SK-N-SH treated with all-trans-retinoic acid at 6 μM for 48 hours (cell line): ENCODE measurements at regions not wholly inside any gene's neighbourhood (a gene's known extent, or its start where the extent isn't known, plus 50 kb on each side); places are given as distances from the start of the nearest gene placed in this dataset.

Source experiments
- ATAC-seq: fragments of 200-7000 bp; cut with Tn5 transposase; 3 replicates; pipeline ENCODE4 v1.9.1; 2020; ENCODE audit warnings: mild to moderate bottlenecking, moderate library complexity
- ARNTL ChIP-seq: fragments of 450-650 bp; formaldehyde crosslinking; IDR thresholded peaks from 2 replicates; pipeline ENCODE4 v1.5.0; 2020; ENCODE audit warnings: low read depth, mild to moderate bottlenecking, moderate library complexity, borderline replicate concordance
- BACH2 ChIP-seq: fragments of 250-450 bp; sonication (Bioruptor Pico); IDR thresholded peaks from 2 replicates; pipeline ENCODE4 v1.9.0; 2021; ENCODE audit warnings: mild to moderate bottlenecking, borderline replicate concordance
- CSDC2 ChIP-seq: fragments of 250-450 bp; sonication (Bioruptor Pico); IDR thresholded peaks from 2 replicates; pipeline ENCODE4 v1.5.0; 2020; ENCODE audit warnings: mild to moderate bottlenecking, moderate library complexity
- CSRNP3 ChIP-seq: fragments of 250-450 bp; sonication (Bioruptor Pico); IDR thresholded peaks from 2 replicates; pipeline ENCODE4 v1.5.1; 2021; ENCODE audit warnings: mild to moderate bottlenecking, moderate library complexity
- ESRRG ChIP-seq: fragments of 250-450 bp; sonication (Bioruptor Pico); IDR thresholded peaks from 2 replicates; pipeline ENCODE4 v1.6.1; 2021; ENCODE audit warnings: mild to moderate bottlenecking
- GLIS3 ChIP-seq: fragments of 250-450 bp; sonication (Bioruptor Pico); IDR thresholded peaks from 2 replicates; pipeline ENCODE4 v1.5.0; 2020; ENCODE audit warnings: mild to moderate bottlenecking, moderate library complexity
- ISL1 ChIP-seq: fragments of 250-450 bp; sonication (Bioruptor Pico); IDR thresholded peaks from 2 replicates; pipeline ENCODE4 v2.1.2; 2022; ENCODE audit warnings: mild to moderate bottlenecking, moderate library complexity
- OSR1 ChIP-seq: fragments of 250-450 bp; sonication (Bioruptor Pico); IDR thresholded peaks from 2 replicates; pipeline ENCODE4 v1.8.0; 2022; ENCODE audit warnings: moderate library complexity, mild to moderate bottlenecking, inconsistent platforms
- RARB ChIP-seq: fragments of 250-450 bp; sonication (Bioruptor Pico); IDR thresholded peaks from 2 replicates; pipeline ENCODE4 v1.8.0; 2021; ENCODE audit warnings: mild to moderate bottlenecking, moderate library complexity
- SNAI2 ChIP-seq: fragments of 250-450 bp; sonication (Bioruptor Pico); IDR thresholded peaks from 2 replicates; pipeline ENCODE4 v1.5.0; 2020; ENCODE audit warnings: mild to moderate bottlenecking, moderate library complexity
- TSHZ2 ChIP-seq: fragments of 250-450 bp; sonication (Bioruptor Pico); IDR thresholded peaks from 2 replicates; pipeline ENCODE4 v1.5.0; 2020; ENCODE audit warnings: mild to moderate bottlenecking, moderate library complexity
- ZC3H10 ChIP-seq: fragments of 250-450 bp; sonication (Bioruptor Pico); IDR thresholded peaks from 2 replicates; pipeline ENCODE4 v1.5.1; 2021; ENCODE audit warnings: mild to moderate bottlenecking, moderate library complexity
- ZFP3 ChIP-seq: fragments of 250-450 bp; sonication (Bioruptor Pico); IDR thresholded peaks from 2 replicates; pipeline ENCODE4 v1.5.0; 2020; ENCODE audit warnings: mild to moderate bottlenecking, moderate library complexity
- ZFP30 ChIP-seq: fragments of 450-650 bp; formaldehyde crosslinking; IDR thresholded peaks from 2 replicates; pipeline ENCODE4 v1.5.0; 2022; ENCODE audit warnings: mild to moderate bottlenecking, moderate library complexity
- ZNF70 ChIP-seq: fragments of 450-650 bp; formaldehyde crosslinking; IDR thresholded peaks from 2 replicates; pipeline ENCODE4 v1.5.0; 2020; ENCODE audit warnings: mild to moderate bottlenecking, moderate library complexity
- ZNF8 ChIP-seq: fragments of 450-650 bp; formaldehyde crosslinking; IDR thresholded peaks from 2 replicates; pipeline ENCODE4 v1.5.0; 2020; ENCODE audit warnings: mild to moderate bottlenecking, moderate library complexity
- TF ChIP-seq, protein P1 (sequence below): fragments of 250-450 bp; sonication (Bioruptor Pico); IDR thresholded peaks from 2 replicates; pipeline ENCODE4 v1.8.0; 2021; ENCODE audit warnings: low read depth, mild to moderate bottlenecking, moderate library complexity, borderline replicate concordance

DNA sequence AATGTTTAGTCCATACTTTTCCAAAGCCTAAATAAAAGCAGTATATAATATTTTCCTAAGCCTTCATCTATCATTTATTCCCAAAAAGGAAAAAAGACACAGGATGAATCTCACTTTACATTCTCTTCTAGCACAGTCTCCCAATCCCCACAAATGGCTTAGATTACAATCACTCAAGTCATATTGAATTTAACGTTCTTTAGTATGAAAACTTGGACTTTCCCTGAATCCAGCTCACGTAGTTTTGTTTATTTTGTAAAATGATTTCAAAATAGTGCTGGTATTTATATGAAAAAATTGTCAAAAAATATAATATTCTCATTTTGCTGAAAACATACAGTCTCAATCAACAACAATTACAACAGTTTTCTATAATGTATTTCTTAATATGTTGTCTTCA is 137.7 kb upstream of the CCDC150 start (continued):
- no peak for TF ChIP-seq GLIS3 (CRISPR knock-in tag)

DNA sequence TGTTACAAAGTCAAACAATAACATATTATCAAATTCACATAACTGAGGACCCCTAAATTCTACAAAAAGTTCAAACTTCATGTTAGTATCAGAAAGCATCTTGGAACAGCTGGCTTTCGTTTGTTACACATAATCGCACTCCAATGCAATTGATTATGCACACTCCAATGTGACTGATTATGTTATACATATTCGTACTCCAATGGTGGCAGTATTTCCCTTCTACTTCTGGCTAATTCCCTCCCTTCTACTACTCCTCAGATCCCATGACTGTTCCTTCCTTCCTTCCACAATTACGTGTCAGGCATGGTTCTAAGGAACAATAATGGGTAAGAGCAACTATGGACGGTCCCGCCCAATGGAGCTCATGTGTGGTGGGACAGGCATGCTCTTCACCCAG is 137.1 kb upstream of the CCDC150 start:
- ATAC-seq = no peak
- no peak for TF ChIP-seq OSR1
- TF ChIP-seq CSDC2 (CRISPR knock-in tag) = no peak
- TF ChIP-seq CSRNP3 (CRISPR knock-in tag) = no peak
- TF ChIP-seq ZFP30 = no peak
- no peak for TF ChIP-seq ZNF8

GRCh38 chr2:196503398-196503797 is 136.1 kb upstream of the CCDC150 start:
- TF ChIP-seq BACH2 (CRISPR knock-in tag) (no peak), CSRNP3 (CRISPR knock-in tag) (no peak), SNAI2 (CRISPR knock-in tag) (no peak), ESRRG (no peak), ZFP3 (CRISPR knock-in tag) (no peak)

DNA sequence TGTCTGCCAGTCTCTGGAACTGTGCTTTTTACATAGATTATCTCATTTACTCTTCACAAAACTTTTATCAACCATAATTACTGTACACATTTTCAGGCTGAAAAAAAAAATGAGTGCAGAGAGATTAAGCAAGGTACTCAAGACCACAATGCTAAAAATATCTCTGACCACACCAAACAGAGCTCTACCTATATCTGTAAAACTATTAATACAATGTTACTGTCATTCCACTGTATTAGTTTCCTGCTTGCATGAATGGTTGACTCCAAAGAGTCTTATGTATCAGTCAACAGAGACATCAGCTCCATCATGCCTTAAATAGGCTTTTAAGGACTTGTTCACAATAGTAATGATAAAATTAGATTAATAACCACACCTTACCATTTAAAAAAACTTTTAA is 134.7 kb upstream of the CCDC150 start:
- no peak for ATAC-seq
- TF ChIP-seq ARNTL (CRISPR knock-in tag) = no peak
- TF ChIP-seq, protein P1, sequence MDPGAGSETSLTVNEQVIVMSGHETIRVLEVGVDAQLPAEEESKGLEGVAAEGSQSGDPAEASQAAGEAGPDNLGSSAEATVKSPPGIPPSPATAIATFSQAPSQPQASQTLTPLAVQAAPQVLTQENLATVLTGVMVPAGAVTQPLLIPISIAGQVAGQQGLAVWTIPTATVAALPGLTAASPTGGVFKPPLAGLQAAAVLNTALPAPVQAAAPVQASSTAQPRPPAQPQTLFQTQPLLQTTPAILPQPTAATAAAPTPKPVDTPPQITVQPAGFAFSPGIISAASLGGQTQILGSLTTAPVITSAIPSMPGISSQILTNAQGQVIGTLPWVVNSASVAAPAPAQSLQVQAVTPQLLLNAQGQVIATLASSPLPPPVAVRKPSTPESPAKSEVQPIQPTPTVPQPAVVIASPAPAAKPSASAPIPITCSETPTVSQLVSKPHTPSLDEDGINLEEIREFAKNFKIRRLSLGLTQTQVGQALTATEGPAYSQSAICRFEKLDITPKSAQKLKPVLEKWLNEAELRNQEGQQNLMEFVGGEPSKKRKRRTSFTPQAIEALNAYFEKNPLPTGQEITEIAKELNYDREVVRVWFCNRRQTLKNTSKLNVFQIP = no peak
- no peak for TF ChIP-seq OSR1
- TF ChIP-seq SNAI2 (CRISPR knock-in tag) = no peak
- no peak for TF ChIP-seq ZNF8
- TF ChIP-seq ZC3H10 (CRISPR knock-in tag) = no peak
- no peak for TF ChIP-seq GLIS3 (CRISPR knock-in tag)
- TF ChIP-seq TSHZ2 (CRISPR knock-in tag) = no peak
- no peak for TF ChIP-seq CSDC2 (CRISPR knock-in tag)
- TF ChIP-seq ISL1 (CRISPR knock-in tag) = no peak

More at GRCh38 chr2:196503398-196503797, 136.1 kb upstream of the CCDC150 start:
- no peak for ATAC-seq

- TF ChIP-seq CSDC2 (CRISPR knock-in tag) (no peak), ZC3H10 (CRISPR knock-in tag) (no peak), ZNF70 (CRISPR knock-in tag) (no peak), ZFP30 (no peak), ESRRG (no peak), RARB (no peak)
- no peak for ATAC-seq
These were observed 129.3 kb upstream of the CCDC150 start for GRCh38 chr2:196510246-196510645.

- ATAC-seq = peak; percentile 47
- TF ChIP-seq ARNTL (CRISPR knock-in tag) (no peak), CSDC2 (CRISPR knock-in tag) (no peak), ISL1 (CRISPR knock-in tag) (peak; percentile 87)
These were observed 128.0 kb upstream of the CCDC150 start for GRCh38 chr2:196511258-196512168.
